H1 (cell line): ENCODE measurements at regions not wholly inside any gene's neighbourhood (a gene's known extent, or its start where the extent isn't known, plus 50 kb on each side); places are given as distances from the start of the nearest gene placed in this dataset.

Source experiments
- CTCF ChIA-PET: fragments of 300-600 bp; sonication (Branson Sonifier 250); formaldehyde crosslinking; loops from one replicate; lab custom pipeline; 2021; ENCODE audit not compliant: partially characterized antibody; lab: Charles Lee
- POLR2A ChIA-PET: fragments of 300-600 bp; sonication (Branson Sonifier 250); formaldehyde crosslinking; loops from one replicate; lab custom pipeline; 2021; ENCODE audit warnings: inconsistent platforms; ENCODE audit not compliant: partially characterized antibody; lab: Charles Lee
- DNase-seq, 2 experiments: peaks; one replicate each; pipeline versions ENCODE4 v3.0.0 to v3.0.0-alpha.2; 2010 to 2022; ENCODE audit warnings: low spot score in 2 of 2, low read depth in 1 of 2, mixed read lengths in 1 of 2
- FAIRE-seq: peaks from 2 replicates; lab custom pipeline; 2011; peaks lifted over from hg19 to GRCh38; lab: Jason Lieb, UNC
- H2AFZ ChIP-seq: 2 replicates; pipeline ENCODE4 v1.8.1; 2012; ENCODE audit warnings: low read length, inconsistent platforms
- H2AK5ac ChIP-seq: 2 replicates; pipeline ENCODE4 v1.6.1; 2013; ENCODE audit warnings: low read depth, low read length
- H2BK120ac ChIP-seq: replicated peaks from 2 replicates; pipeline ENCODE3; 2013; ENCODE audit warnings: low read depth, low read length, inconsistent platforms
- H2BK12ac ChIP-seq: 2 replicates; pipeline ENCODE4 v1.6.1; 2013; ENCODE audit warnings: low read depth, low read length
- H2BK15ac ChIP-seq: 2 replicates; pipeline ENCODE4 v1.6.1; 2013; ENCODE audit warnings: low read length
- H2BK20ac ChIP-seq: 2 replicates; pipeline ENCODE4 v1.6.1; 2013; ENCODE audit warnings: low read length
- H2BK5ac ChIP-seq: 2 replicates; pipeline ENCODE4 v1.6.1; 2013; ENCODE audit warnings: low read depth, low read length
- H3K14ac ChIP-seq: 2 replicates; pipeline ENCODE4 v1.6.1; 2013; ENCODE audit warnings: inconsistent platforms; ENCODE audit not compliant: insufficient read length
- H3K18ac ChIP-seq: 2 replicates; pipeline ENCODE4 v1.6.1; 2013; ENCODE audit warnings: low read length; ENCODE audit errors: extremely low read depth
- H3K23ac ChIP-seq: 2 replicates; pipeline ENCODE4 v1.6.1; 2013; ENCODE audit warnings: inconsistent platforms; ENCODE audit not compliant: insufficient read length
- H3K23me2 ChIP-seq: 2 replicates; pipeline ENCODE4 v1.6.1; 2013; ENCODE audit warnings: low read depth, low read length
- H3K27ac ChIP-seq: 2 replicates; pipeline ENCODE4 v1.6.1; 2011; ENCODE audit warnings: low read depth, low read length, inconsistent platforms
- H3K27me3 ChIP-seq, 4 experiments: replicated peaks in 1 of 4; 1 replicate in 1 of 4; 2 replicates in 3 of 4; pipeline versions ENCODE4 v1.6.1 to v1.8.1; 2011 to 2013; ENCODE audit warnings: low read length in 3 of 4, mild to moderate bottlenecking in 3 of 4, inconsistent platforms in 2 of 4, mixed read lengths in 2 of 4, moderate library complexity in 1 of 4; ENCODE audit not compliant: control insufficient read depth in 3 of 4, insufficient read depth in 3 of 4; ENCODE audit errors: extremely low read depth in 1 of 4
- H3K36me3 ChIP-seq, 4 experiments: 2 replicates each; pipeline versions ENCODE4 v1.6.1 to v1.8.1; 2011 to 2013; ENCODE audit warnings: mild to moderate bottlenecking in 4 of 4, low read length in 3 of 4, moderate library complexity in 2 of 4, control low read depth in 1 of 4, inconsistent platforms in 1 of 4; ENCODE audit not compliant: insufficient read depth in 4 of 4, control insufficient read depth in 2 of 4
- H3K4ac ChIP-seq: replicated peaks from 2 replicates; pipeline ENCODE3; 2013; ENCODE audit warnings: low read length, low read depth, mixed read lengths, inconsistent platforms; ENCODE audit not compliant: insufficient read length
- H3K4me1 ChIP-seq, 4 experiments: replicated peaks in 1 of 4; 1 replicate in 1 of 4; 2 replicates in 3 of 4; pipeline versions ENCODE4 v1.6.1 to v1.8.1; 2011 to 2013; ENCODE audit warnings: low read length in 3 of 4, inconsistent platforms in 2 of 4, mixed read lengths in 1 of 4; ENCODE audit not compliant: insufficient read depth in 4 of 4, control insufficient read depth in 3 of 4
- H3K4me2 ChIP-seq, 2 experiments: 2 replicates each; pipeline versions ENCODE4 v1.6.1 to v1.8.1; 2011 to 2013; ENCODE audit warnings: low read depth in 2 of 2, low read length in 2 of 2, control low read depth in 1 of 2, inconsistent platforms in 1 of 2, mild to moderate bottlenecking in 1 of 2; ENCODE audit not compliant: insufficient read depth in 1 of 2
- H3K4me3 ChIP-seq, 4 experiments: fragments of 200-600, 300-600 bp in 1 of 4; sonication (generic), shearing (Covaris generic), sonication (Bioruptor Twin) in 1 of 4; 2 replicates each; pipeline versions ENCODE4 v1.5.1 to v1.8.1; 2011 to 2016; ENCODE audit warnings: low read length in 4 of 4, low read depth in 3 of 4, control low read depth in 2 of 4, inconsistent platforms in 2 of 4, mild to moderate bottlenecking in 2 of 4, mixed read lengths in 1 of 4, moderate library complexity in 1 of 4; ENCODE audit not compliant: insufficient read depth in 2 of 4; ENCODE audit errors: extremely low read depth in 1 of 4
- H3K56ac ChIP-seq: replicated peaks from 2 replicates; pipeline ENCODE3; 2013; ENCODE audit warnings: low read depth, mild to moderate bottlenecking, mixed read lengths, low read length, inconsistent platforms; ENCODE audit not compliant: insufficient read length
- H3K79me1 ChIP-seq: 2 replicates; pipeline ENCODE4 v1.6.1; 2013; ENCODE audit warnings: low read depth, low read length, control low read depth
- H3K79me2 ChIP-seq, 2 experiments: 2 replicates each; pipeline versions ENCODE4 v1.6.1 to v1.8.1; 2012 to 2013; ENCODE audit warnings: low read length in 2 of 2, mild to moderate bottlenecking in 2 of 2, inconsistent platforms in 1 of 2; ENCODE audit not compliant: insufficient read depth in 2 of 2, control insufficient read depth in 1 of 2
- H3K9ac ChIP-seq, 4 experiments: replicated peaks in 1 of 4; 1 replicate in 1 of 4; 2 replicates in 3 of 4; pipeline versions ENCODE4 v1.6.1 to v1.8.1; 2011 to 2013; ENCODE audit warnings: low read depth in 3 of 4, low read length in 3 of 4, control low read depth in 2 of 4, mild to moderate bottlenecking in 2 of 4, moderate library complexity in 2 of 4, inconsistent platforms in 1 of 4; ENCODE audit errors: extremely low read depth in 1 of 4
- H3K9me3 ChIP-seq, 2 experiments: 2 replicates each; pipeline versions ENCODE4 v1.6.1 to v1.8.1; 2012 to 2013; ENCODE audit warnings: mild to moderate bottlenecking in 2 of 2, moderate library complexity in 2 of 2, control low read depth in 1 of 2, inconsistent platforms in 1 of 2, low read depth in 1 of 2, low read length in 1 of 2, mixed read lengths in 1 of 2; ENCODE audit not compliant: insufficient read depth in 2 of 2
- H4K20me1 ChIP-seq, 2 experiments: replicated peaks in 1 of 2; 2 replicates each; pipeline versions ENCODE3 to v1.8.1; 2011 to 2013; ENCODE audit warnings: inconsistent platforms in 2 of 2, low read length in 2 of 2, mild to moderate bottlenecking in 1 of 2; ENCODE audit not compliant: insufficient read depth in 2 of 2, control insufficient read depth in 1 of 2
- H4K5ac ChIP-seq: 2 replicates; pipeline ENCODE4 v1.6.1; 2013; ENCODE audit warnings: low read length, low read depth, mixed read lengths, inconsistent platforms; ENCODE audit not compliant: insufficient read length
- H4K8ac ChIP-seq: 2 replicates; pipeline ENCODE4 v1.8.0; 2013; ENCODE audit warnings: mild to moderate bottlenecking, moderate library complexity, low read length, inconsistent platforms; ENCODE audit not compliant: insufficient read depth; ENCODE audit errors: extremely low read depth
- H4K91ac ChIP-seq: replicated peaks from 2 replicates; pipeline ENCODE3; 2013; ENCODE audit warnings: low read length, mixed read lengths, inconsistent platforms; ENCODE audit not compliant: insufficient read length
- CHD1 ChIP-seq: IDR thresholded peaks from 2 replicates; pipeline ENCODE4 v1.6.1; 2012; ENCODE audit warnings: low read depth, low read length, improper control_type of control experiment
- POLR2AphosphoS5 ChIP-seq: IDR thresholded peaks from 2 replicates; pipeline ENCODE4 v1.6.1; 2011; ENCODE audit warnings: low read depth, low read length
- SIN3A ChIP-seq, 2 experiments: IDR thresholded peaks in 1 of 2; conservative IDR thresholded peaks in 1 of 2; 2 replicates each; pipeline ENCODE4 v1.6.1; 2011 to 2012; ENCODE audit warnings: low read length in 2 of 2, improper control_type of control experiment in 1 of 2, low read depth in 1 of 2, mild to moderate bottlenecking in 1 of 2
- TAF1 ChIP-seq: IDR thresholded peaks from 2 replicates; pipeline ENCODE4 v1.6.1; 2011; ENCODE audit warnings: mild to moderate bottlenecking, low read depth, low read length
- TAF7 ChIP-seq: optimal IDR thresholded peaks from 2 replicates; pipeline ENCODE3; 2011; ENCODE audit warnings: low read depth, mild to moderate bottlenecking, inconsistent platforms, low read length, moderate library complexity, borderline replicate concordance
- TBP ChIP-seq: IDR thresholded peaks from 2 replicates; pipeline ENCODE4 v1.6.1; 2011; ENCODE audit warnings: low read depth, low read length, improper control_type of control experiment
- WGBS, 2 experiments: shearing (Covaris generic) in 1 of 2; methylation state at CpG; one replicate each; pipeline versions ENCODE4 v1.1.6 to v1.1.7; 2013 to 2015; ENCODE audit warnings: low lambda C conversion rate in 2 of 2, mixed read lengths in 2 of 2, inconsistent platforms in 1 of 2, low coverage in 1 of 2, missing lambda C conversion rate in 1 of 2; ENCODE audit not compliant: insufficient replicate concordance in 2 of 2, insufficient coverage in 1 of 2, insufficient read length in 1 of 2; ENCODE audit errors: extremely low coverage in 1 of 2, missing lambda C conversion rate in 1 of 2; 5-methylcytosine and 5-hydroxymethylcytosine counted together

DNA sequence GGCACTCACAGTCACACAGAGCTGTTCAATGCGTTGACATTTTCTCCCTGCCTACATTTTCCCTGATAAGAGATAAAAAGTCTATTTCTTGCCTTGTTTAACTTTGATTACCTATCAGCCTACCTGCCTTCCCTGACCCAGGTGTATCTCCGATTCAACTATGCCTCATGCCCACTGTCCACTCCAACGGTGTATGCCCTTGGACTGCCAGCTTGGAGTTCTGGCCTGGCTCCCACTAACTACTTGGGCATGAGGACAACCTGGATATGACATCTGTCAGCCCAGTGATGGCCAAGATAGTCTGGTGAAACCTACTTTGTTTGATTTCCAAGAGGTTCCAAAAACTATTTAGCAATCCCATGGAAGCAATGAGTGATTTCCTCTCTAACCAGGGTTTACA lies 93.0 kb upstream of the PELI2 start:
- Histone ChIP-seq H4K20me1 (no peaks in the 10 kb centered on the region), H3K18ac (no peak overlapping the region), H3K79me2 (no peaks in the 10 kb centered on the region), H2BK12ac (no peak overlapping the region), H3K23me2 (no peaks in the 10 kb centered on the region), H3K4me1 (no peaks in the 10 kb centered on the region; a peak in 2 of 7 replicates), H3K27ac (no peak overlapping the region), H4K8ac (no peak overlapping the region), H2BK20ac (no peak overlapping the region), H4K91ac (no peak overlapping the region), H2BK120ac (no peak overlapping the region), H2AFZ (no peak overlapping the region), H3K4me3 (no peak overlapping the region), H3K4me2 (no peak overlapping the region), H3K36me3 (no peaks in the 10 kb centered on the region), H3K23ac (no peak overlapping the region), H3K79me1 (no peaks in the 10 kb centered on the region), H3K4ac (no peak overlapping the region), H3K9ac (no peak overlapping the region), H2BK15ac (no peak overlapping the region), H4K5ac (no peak overlapping the region)
- FAIRE-seq (no peak), DNase-seq (no peak)
- POLR2A ChIA-PET: no interaction called here
- CTCF ChIA-PET: no interaction called here
- TF ChIP-seq CHD1: no peak
- TF ChIP-seq SIN3A (conservative IDR thresholded peaks at IDR 0.05 in 1 of 2, IDR thresholded peaks at IDR 0.05 in 1 of 2; ENCODE audit: low read depth in 1 of 2, low read length in 2 of 2): no peak
- no peak for TF ChIP-seq TBP
- no peak for TF ChIP-seq POLR2AphosphoS5
- TF ChIP-seq TAF1: no peak
- no peak for TF ChIP-seq TAF7
- TF ChIP-seq, all 59 proteins: peak for 0
- no peak overlapping the region for H2BK5ac ChIP-seq
- no peaks in the 10 kb centered on the region for H3K27me3 ChIP-seq
- no peak overlapping the region for H2AK5ac ChIP-seq
- H3K9me3 ChIP-seq: peaks cover 2 to 5% of the 10 kb centered on the region in 2 experiments
- H3K14ac ChIP-seq: no peak overlapping the region
- H3K56ac ChIP-seq: no peak overlapping the region
- WGBS, 2 experiments: 95% methylated on average over 3 of the region's 3 CpGs; no CpG with 5 or more reads in 1 of the 2 experiments
